Stimulated activated CD4-positive, alpha-beta T cell treated with anti-CD3 and anti-CD28 coated beads, Interleukin-1b, Interleukin-23, amount 100 ng/mL, for 48 hours (primary cell): ENCODE measurements at regions not wholly inside any gene's neighbourhood (a gene's known extent, or its start where the extent isn't known, plus 50 kb on each side); places are given as distances from the start of the nearest gene placed in this dataset.

Source experiments
- DNase-seq: peaks from one replicate; pipeline ENCODE4 v3.0.0-alpha.2; 2020

DNA sequence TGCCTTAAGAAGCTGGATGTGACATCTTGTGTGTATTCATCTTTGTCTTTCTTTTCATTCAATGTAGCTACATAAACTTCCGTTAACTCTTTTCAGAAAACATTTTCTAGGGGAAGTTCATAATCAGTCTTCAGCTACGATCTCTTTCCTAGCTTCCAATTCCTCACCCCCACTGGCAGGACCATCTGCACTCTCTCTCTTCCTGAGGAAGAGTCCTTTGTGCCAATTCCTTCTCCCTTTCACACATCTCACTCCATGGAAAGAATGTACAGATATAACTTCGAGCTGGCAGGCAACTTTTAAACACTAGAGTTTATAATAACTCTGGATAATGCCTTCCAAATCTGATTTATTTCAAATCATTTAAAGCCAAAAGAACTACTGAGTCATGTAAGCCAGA is 495.7 kb downstream of the GALC start:
- no peak for DNase-seq

DNA sequence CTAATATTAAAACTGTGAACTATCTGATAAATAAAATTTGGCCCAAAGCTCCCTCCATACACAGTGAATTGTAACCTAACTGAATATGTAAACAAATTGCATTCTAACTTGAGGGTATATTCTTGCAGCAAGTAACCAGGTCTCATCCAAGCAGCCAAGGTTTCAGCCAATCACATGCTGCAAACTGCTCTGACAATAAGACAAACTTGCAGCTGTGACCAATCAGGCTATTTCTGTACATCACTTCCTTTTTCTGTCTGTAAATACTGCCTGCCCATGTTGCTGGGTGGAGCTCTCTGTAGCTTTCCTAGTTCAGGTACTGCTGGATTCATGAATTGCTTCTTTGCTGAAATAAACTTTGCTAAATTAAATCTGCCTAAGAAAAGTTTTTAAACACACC is 499.0 kb downstream of the GALC start:
- DNase-seq, result no peak

DNA sequence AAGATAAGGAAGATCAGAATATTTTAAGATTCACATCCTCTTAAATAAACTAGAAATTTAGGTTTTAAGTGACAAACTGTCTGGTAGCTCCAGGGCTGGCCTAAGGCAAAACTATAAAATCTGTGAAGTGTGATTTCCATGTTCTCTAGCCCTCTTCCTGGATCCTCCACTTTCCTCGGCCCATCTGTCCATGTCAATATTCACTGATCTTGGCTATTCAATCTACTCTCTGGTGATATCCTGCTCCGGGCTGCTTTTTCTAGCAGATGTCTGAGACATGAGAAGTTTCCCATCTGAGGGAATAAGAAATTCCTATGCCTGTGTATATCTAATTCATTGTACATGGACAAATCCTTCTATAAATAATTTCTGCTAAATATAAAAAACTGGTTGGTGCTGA is 500.4 kb downstream of the GALC start:
- no peak for DNase-seq

DNA sequence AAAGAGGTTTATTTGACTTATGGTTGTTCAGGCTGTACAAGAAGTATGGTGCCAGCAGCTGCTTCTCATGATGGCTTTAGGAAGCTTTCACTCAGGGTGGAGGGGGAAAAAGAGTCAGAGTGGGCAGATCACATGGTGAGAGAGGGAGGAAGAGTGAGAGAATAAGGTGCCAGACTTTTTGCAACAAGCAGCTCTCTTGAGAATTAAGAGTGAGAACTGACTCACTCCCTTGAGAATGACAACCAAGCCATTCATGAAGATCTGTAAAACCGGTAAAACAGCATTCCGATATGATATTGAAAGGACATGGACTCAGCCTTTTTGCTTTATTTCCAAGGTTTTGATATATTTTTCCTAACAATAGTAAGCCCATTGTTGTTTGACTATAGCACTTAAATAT is 501.2 kb downstream of the GALC start:
- no peak for DNase-seq

DNA sequence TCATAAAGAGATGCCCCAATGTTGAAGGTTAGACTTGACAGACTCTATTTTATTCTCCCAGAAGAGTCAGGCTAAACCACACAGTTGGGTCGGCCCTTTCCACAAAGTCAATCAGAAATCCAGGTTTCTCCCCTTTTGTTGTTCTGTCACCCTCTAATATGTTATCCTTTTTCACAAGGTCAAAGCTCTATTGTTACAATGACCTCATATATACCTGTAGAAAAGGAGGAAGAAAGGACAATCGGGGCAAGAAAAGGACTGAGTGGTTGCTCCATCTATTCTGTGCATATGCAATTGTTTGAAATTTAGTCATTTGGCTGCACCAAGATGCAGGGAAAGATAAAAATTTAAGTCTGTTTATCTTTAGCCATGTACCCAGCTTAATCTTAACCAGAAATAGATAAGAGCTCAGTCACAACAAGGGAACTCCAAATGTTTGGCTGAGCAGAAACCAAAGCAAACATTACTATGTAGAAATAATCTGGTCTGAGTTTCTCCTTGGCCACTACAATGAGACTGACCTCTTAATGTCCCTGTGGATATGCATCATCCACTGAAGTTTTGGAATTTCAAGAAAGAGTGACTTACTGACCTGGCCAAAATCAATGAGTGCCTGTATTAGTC is 503.7 kb downstream of the GALC start:
- no peak for DNase-seq

DNA sequence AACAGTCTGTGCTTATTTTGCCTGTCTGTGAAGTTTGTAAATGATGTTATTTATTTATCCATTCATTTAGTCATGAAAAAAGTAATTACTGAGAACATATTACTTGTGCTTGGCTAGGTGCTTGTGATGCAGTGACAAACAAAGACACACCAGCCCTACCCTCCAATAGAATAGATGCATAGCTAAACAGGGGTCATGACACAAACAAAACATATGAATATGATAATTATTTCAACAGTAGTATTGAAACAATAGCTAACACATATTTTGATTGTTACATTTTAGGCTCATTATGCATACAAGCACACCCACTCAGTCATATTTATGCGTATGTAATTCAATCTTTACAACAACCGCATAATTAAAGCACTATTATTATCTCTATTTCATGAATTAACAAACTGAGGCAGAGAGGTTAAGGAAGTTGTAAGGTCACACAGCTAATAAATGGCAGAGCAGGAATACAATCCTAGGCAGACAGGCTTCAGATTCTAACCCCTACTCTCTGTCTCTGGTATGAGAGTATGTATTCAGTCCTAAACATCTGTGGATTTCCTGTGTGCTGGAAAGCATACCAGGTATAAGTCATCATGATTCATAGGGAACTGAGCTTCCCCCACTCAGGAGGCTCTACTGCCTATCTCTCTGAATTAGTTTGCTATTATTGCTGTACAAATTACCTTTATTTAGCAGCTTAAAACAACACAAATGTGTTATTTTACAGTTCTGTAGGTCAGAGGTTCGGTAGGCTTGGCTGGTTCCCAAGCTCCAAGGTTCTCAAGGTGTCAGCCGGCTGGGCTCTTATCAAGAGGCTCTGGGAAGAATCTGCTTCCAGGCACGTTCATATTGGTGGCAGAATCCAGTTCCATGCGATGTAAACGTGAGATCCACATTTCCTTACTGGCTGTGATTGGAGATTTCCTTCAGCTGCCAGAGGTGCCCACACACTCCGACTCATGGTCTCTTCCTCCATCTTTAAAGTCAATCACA is 509.4 kb downstream of the GALC start:
- DNase-seq, result no peak

DNA sequence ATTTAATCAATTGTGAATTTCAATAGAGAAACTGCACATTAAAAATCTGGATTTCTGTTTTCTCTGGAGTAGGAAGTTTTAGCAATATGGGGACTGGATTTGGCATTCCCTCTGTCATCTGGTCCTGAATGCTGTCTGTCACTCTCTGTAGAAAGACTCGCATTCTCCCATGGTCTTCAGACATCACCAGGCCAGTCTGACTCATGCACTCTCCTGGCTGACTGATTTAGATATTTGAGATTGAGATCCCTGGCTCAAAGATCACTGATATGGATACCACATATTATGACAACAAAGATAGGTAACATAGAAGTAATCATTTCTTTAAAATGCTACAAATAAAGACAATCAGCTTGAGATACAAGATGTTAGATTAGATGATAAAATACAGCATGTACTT is 524.5 kb downstream of the GALC start:
- no peak for DNase-seq

DNA sequence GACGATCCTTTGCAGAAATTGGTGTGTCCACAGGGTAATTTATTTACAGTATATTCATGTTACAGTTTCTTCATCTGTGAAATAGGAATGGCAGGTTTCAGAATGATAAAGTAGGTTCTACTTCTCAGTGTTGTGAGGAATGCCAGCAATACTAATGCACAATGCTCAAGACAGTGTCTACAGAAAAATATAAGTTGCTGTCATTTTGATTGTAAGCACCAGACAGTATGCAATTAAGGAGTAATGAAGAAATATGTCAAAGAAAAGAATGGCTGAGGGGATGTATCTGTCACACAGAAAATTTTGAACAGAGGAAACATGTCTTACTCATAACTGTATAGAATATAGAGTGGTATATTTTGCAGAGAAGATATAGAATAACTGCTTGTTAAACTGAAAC is 525.4 kb downstream of the GALC start:
- no peak for DNase-seq

DNA sequence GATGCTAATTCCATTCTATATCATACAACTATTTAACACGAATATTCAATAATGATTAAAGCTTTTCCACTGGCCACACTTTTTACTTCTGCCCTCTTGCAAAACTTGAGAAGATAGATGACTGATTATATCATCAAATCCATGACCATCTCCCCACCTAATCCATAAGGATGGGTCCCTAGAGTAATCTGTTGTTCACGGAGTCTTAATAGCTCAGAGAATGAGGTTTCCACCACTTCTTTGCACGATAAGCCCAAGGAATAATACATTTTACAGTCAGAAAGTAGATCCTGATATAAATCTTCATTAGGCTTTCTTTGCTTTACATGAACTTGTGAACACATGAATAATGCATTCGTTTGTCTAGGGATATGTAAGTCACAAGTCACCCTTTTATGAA is 527.2 kb downstream of the GALC start:
- no peak for DNase-seq

DNA sequence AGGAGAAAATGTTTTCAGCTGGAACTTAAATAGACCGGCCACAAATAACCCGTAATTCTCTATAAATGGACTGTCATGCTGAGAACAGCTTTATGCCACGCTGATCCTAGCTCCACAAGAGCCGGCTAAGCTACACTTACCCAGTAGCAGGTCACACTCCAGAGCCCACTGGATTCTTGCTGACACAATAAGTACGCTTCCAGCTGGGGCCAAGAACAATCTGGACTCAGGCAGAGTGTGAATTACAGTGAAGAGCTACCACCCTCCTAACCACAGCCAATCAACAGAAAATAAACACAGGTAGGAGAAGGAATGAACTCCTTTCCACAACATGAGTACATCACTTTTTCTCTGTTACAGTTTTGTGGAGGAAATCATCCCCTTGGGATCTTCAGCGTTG is 531.3 kb downstream of the GALC start:
- DNase-seq, result no peak

DNA sequence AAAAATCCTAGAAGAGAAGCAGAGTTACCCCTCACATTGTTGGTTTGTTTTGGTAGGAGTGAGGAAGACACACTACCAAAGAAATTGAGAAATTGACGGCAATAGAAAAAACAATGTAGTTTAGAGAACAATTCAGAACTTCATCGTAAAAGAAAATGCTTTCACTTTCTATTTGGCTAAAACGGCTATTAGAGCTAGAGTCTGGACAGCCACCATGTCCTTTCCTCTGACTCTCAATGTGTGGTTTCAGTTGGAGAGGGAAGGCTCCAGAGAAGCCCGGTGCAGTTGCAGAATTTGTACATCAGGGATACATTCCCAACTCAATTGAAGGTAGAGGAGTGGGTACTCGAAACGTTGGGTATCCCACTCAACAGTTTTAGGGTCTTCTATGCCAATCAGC is 535.3 kb downstream of the GALC start:
- DNase-seq, result no peak

DNA sequence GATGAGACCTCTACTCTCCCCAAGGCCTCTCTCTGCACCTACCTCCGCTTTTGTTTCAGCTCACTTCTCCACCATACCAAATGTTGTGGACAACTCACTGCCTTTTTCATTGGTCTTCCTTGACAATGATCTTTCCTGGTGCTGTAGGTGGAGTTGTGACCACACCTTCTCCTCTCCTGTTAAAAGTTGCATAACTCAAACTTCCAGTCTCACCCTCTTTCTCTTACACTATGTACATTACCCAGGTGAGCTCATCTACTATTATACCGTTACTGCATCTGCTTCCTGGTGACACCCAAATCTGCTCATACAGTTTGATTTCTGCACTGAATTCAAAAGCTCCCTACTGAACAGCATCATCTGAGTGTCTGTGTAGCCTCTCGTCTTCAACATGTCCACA is 542.8 kb downstream of the GALC start:
- no peak for DNase-seq

DNA sequence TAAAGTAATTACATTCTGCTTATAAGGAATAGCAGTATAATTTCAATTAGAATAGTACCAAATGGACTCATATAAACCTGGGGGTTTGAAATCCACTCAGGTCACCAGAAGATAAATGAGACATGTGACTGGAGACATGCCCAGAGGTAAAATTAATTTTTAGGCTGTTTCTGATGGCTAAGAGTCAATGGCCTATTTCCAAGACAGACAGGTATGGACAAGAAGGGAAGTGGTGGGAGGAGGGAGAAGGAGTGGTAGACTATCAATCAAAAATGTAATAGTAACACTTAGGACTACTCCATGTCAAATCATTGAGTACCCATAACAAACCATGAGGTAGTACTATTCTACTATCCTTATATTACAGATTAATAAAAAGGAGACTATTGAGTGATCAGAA is 544.0 kb downstream of the GALC start:
- no peak for DNase-seq

DNA sequence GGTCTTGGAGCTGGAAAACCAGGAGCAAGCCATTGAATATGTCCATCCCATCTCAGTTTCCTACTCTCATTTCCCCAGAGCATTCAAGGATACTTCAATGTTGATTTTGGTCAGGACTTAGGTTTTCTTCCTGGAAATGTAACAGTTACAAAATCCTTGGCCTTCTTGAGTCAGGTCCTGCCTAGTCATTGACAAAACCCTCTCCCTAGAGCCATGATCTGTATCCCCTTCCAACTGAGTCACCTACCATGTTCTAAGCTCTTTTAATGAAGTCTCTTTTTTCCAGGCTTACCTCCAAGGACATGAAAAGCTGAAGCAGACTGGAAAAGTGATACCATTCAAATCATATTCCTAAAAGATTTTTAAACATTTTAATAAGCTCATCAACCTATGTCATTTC is 549.2 kb downstream of the GALC start:
- no peak for DNase-seq

DNA sequence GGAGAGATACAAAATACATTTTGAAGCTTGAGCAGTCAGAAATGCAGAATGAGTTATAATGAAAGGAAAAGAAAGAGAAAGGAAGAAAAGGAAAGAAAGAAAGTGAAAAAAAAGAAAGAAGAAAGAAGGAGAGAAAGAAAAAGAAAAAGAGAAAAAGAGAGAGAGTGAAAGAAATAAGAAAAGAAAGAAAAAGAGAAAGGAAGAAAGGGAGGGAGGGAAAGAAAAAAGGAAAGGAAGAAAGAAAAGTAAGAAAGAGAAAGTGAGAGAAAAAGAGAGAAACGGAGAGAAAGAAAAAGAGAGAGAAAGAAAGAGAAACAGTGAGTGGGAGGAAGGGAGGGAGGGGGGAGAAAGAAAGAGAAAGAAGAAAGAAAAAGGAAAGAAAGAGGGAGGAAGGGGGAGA is 549.9 kb downstream of the GALC start:
- DNase-seq, result no peak

DNA sequence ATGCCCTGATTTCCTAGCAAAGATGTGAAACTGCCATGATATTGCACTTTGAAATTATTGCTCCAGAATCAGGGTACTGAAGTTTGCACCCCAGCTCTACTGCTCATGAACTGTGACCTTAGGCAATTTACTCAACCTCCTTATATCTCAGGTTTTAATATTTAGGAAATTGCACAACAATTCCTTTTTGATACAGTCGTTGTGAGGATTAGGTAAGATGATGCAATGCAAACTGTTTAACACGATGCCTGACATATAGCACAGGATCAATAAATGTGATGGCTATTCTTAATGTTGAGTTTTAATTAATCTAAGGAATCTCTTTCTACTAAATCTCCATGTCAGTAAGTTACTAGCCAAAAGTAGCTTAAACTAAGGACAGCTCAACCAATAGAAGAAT is 555.8 kb downstream of the GALC start:
- DNase-seq, result no peak

DNA sequence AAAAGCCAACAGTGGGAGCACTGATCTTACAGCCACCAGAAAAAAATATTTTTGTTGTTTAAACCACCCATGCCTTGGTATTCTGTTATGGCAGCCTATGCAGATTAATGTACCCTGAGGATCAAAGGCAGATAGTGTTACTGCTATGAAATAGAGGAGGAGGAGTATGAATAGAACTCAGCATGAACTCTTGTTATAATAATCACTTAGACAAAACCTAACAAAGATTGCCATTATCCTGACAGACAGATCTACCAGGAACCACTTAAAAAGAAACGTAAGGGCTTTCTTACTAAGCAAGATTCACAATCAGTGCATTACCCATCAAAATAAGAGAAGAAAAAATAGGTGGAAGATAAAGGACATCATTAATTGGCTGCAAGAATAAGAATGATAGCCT is 558.3 kb downstream of the GALC start:
- DNase-seq, result no peak

DNA sequence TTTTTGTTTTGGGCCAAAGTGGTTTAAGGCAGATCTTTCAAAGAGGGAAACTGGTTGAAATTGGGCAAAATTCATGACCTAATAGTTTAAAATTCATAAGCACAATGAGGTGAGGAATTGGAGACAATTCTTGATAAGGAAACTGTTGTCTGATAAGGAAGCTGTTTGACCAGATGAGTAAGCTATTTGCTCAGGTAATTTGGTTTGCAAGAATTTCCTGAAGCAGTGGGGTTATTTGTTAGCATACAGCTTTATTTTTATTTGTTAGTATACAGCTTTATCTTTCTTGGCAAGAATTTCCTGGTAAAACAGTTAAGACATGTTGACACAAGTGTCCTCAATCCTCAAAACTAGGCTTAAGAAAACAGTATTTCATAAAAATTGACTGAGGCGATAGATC is 559.0 kb downstream of the GALC start:
- DNase-seq, result no peak

DNA sequence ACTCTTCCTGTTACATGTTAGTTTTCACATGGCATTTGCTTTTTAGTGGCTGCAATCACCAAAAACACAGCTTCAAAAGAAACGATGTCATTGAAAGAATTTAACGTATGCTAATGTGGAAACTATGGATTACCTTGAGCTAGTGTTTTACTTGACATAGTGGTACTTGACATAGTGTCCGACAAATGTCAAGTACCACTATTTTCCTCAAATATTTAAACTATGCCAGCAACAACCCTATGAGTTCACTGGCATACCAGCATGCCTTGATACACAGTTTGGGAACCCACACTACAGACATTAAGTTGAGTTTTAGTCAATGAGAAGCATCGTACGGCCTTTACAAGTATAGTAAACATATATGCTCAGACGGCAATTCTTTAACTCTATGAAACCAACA is 560.3 kb downstream of the GALC start:
- DNase-seq, result no peak

DNA sequence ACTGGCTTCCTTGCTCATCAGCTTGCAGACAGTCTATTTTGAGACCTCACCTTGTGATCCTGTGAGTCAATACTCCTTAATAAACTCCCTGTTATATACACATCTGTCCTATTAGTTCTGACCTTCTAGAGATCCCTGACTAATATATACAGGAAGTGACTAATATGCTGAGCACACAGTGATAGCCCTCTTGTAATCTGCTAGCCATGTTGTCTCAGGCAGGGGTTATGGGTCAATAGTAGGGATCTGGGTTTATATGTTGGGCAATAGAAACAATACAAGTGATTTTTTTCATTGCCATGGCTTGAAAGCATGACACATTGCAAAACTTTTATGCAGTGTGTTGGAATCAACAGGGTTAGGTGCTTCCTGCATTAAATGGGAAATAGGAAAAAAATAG is 562.2 kb downstream of the GALC start:
- DNase-seq, result no peak

DNA sequence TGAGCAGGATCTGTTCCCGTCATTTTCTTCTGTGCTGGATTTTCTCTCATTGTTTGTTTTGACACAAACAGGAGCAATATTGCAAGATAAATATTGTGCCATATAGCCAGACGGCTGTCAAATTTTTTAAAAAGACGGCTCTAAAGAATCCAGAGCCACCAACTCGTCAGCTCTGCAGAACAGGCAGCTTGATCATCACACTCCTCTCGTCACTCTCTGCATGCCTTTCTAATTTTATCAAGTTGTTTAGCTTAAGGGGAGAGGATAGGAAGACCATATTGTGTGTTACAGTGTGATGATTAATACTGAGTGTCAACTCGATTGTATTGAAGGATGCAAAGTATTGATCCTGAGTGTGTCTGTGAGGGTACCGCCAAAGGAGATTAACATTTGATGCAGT is 562.8 kb downstream of the GALC start:
- DNase-seq, result no peak

DNA sequence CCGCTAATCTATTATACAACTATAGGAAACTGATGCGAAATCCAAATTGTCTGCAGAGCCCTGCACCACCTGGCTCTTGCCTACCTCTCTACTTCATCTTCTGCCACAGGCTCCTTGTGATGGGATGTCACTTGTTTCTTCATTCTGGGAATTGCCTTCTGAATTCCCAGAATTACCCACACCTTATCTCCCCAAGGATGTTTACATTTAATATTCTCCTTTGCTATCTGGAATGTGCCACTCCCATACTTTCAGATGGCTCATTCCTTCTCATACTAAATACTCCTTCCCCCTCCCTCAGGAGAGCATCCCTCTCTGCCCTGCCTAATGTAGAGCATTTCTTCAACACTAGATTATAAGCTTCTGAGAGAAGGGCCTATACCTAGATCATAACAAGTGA is 573.1 kb downstream of the GALC start:
- no peak for DNase-seq

DNA sequence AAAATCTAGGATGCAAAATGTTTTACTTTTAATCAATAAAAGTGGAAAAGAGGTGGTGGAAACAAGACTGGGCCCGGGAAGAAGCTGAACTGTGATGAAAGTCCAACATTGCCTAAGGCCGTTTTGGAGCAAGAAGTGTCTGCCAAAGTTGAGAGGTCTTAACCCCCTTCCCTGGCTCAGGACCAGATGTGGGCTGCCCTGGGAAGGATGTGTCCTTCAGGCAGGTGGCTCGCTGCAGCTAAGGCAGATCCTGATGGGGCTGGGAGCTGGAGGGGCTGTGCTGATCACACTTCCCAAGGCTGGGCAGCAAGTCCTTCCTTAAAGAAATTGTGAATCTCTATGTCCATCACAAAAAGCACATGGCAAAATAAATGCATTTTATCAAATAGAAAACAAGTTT is 581.6 kb downstream of the GALC start:
- no peak for DNase-seq

DNA sequence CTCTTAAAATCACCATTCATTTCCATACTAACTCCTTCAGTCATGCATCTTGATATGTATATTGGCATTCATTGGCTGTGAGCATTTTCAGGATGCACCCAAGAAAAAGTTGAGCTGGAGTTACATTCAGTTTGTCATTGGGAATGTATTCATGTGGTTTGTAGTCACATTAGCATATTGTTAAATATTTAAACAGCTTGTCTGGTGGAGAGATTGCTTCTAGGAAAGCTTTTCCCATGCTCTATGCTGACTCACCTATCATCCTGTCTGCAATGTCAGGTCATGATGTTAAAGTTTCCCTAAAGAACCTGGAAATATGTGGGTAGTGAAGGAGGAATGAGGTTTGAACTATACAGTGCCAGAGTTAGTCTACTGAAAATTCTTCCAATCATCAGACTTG is 583.6 kb downstream of the GALC start:
- DNase-seq, result no peak

DNA sequence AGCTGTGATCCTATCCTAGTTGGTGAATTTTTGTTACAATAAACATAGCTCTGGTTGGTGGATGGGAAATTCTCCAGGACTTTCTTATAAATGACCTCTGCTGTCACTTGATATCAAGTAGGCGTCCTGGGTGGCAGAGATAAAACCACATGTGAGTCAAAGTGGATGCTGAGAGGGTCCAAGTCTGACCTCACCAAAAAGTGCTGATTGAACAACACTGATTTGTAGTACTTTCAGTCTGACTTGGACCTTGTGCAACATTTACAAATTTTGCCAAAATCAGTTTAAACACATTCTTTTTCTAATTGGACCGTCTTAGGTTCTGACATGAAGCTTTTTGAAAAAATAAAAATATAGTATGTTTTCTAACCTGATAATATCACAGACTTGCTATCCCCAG is 585.6 kb downstream of the GALC start:
- no peak for DNase-seq
